RWPE1 (cell line): ENCODE measurements at regions not wholly inside any gene's neighbourhood (a gene's known extent, or its start where the extent isn't known, plus 50 kb on each side); places are given as distances from the start of the nearest gene placed in this dataset.

Source experiments
- CTCF ChIA-PET: fragments of 350-600 bp; sonication (Branson Sonifier 250); formaldehyde crosslinking; extraction: SDS; loops from one replicate; lab custom pipeline; 2021; lab: Yijun Ruan, JAX
- POLR2A ChIA-PET: fragments of 400-600 bp; formaldehyde crosslinking; extraction: SDS; loops from one replicate; lab custom pipeline; 2020; ENCODE audit warnings: antibody characterized with exemption; ENCODE audit not compliant: low non-redundant PET; lab: Yijun Ruan, JAX
- DNase-seq: peaks from one replicate; pipeline ENCODE4 v3.0.0; 2012; ENCODE audit warnings: low spot score
- H3K27ac ChIP-seq: fragments of 450-650 bp; 2 replicates; pipeline ENCODE4 v1.5.1; 2017
- CTCF ChIP-seq: fragments of 450-650 bp; conservative IDR thresholded peaks from 2 replicates; pipeline ENCODE4 v1.5.1; 2017; ENCODE audit warnings: low read depth, mild to moderate bottlenecking

DNA sequence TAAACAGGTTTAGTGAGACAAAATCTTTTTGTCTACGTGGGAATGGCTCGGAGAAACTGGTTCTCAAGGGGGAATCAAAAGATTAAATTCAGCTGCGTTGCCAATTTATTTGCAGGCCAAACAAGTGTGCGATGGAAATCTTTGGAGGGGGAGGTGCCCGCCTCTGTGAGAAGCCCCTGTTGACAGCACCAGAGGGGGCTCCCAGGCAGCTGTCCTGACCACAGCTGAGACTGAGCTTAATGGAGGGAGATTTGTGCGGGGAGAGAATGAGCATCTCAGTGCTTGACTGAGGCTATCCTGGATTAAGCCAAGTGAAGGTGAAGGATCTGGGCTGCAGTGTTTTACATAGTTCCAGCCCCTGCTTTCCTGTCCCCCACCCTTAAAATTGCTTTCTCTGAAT lies 169.7 kb downstream of the ATG4C start:
- POLR2A ChIA-PET: no interaction called here
- no peak overlapping the region for H3K27ac ChIP-seq
- CTCF ChIA-PET: no interaction called here
- no peak for TF ChIP-seq CTCF
- no peak for DNase-seq

- no peak for DNase-seq
- POLR2A ChIA-PET: no interaction called here
- CTCF ChIA-PET: no interaction called here
- no peak overlapping the region for H3K27ac ChIP-seq
- TF ChIP-seq CTCF: no peak
These were observed 170.8 kb downstream of the ATG4C start for GRCh38 chr1:62954758-62955157.

DNA sequence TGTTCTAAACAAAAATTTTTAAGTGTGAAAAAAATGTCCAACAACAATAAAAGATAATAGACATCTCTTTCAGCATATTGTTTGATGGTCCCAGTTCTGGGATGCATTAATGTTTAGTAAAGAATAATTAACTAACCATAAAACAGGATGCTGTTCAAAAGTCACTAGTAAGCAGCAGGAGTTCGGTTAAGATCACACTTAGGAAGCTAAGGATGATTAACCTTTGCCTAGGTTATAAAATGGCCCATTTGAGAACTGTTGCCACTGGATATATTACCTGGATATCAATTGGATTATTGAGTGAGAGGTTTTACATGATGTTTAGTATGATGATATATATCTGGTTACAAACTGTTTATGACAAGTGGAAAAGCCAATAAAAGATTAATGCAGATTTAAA lies 171.7 kb downstream of the ATG4C start:
- no peak for TF ChIP-seq CTCF
- ChIA-PET CTCF (no interaction called here), POLR2A (no interaction called here)
- DNase-seq: no peak
- no peak overlapping the region for H3K27ac ChIP-seq

- no peak overlapping the region for H3K27ac ChIP-seq
- CTCF ChIA-PET: no interaction called here
- DNase-seq: no peak
- TF ChIP-seq CTCF: no peak
- POLR2A ChIA-PET: no interaction called here
These were observed 178.3 kb downstream of the ATG4C start for GRCh38 chr1:62962014-62962812.

GRCh38 chr1:62962901-62963776 lies 179.2 kb downstream of the ATG4C start:
- no peak for TF ChIP-seq CTCF
- ChIA-PET POLR2A (no interaction called here), CTCF (interaction anchor here (0.6 to 0.9 kb wide), 2 partner anchors 12 to 46 kb away, joined by 3 read pairs; no protein-coding TSS in a partner anchor)
- peak; percentile 11 for DNase-seq
- no peak overlapping the region for H3K27ac ChIP-seq

DNA sequence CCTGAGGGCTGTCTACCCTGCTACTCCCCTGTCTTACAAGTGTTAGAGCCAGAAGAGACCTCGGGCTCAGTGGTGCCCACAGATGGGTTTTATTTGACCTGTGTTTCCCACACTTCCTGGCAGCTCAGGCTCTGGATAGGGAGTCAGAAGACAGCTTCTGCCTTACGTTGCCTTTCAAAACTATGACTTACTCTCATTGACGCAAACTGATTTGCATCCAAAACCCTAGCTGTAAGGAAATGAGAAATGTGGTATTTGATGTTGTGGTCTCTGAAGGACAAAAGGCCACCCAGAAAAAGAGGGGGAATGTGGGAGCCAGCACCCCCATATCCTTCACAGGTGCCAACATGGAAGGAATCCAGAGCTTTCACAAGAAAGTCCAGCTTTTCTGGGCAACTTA lies 180.2 kb downstream of the ATG4C start:
- ChIA-PET POLR2A (interaction anchor here (0.5 kb wide), 1 partner anchor 291 kb away, joined by 3 read pairs; no protein-coding TSS in a partner anchor), CTCF (interaction anchor here (0.6 to 0.9 kb wide), 3 partner anchors 13 to 727 kb away, joined by 3 read pairs; no protein-coding TSS in a partner anchor)
- no peak overlapping the region for H3K27ac ChIP-seq
- no peak for TF ChIP-seq CTCF
- no peak for DNase-seq
